Fibroblast of skin of back (primary cell): ENCODE measurements at regions not wholly inside any gene's neighbourhood (a gene's known extent, or its start where the extent isn't known, plus 50 kb on each side); places are given as distances from the start of the nearest gene placed in this dataset.
A peak's percentile ranks its signal among the peaks of the same experiment; 100 is the strongest.

Experiments
- DNase-seq: peaks from one replicate; pipeline ENCODE4 v3.0.0-alpha.2; 2013

- DNase-seq: no peak
These were observed 59.0 kb downstream of the NDUFS5 start for GRCh38 chr1:39085174-39085573.

- peak; percentile 59 for DNase-seq
These were observed 60.2 kb downstream of the NDUFS5 start for GRCh38 chr1:39086386-39086785.

- peak; percentile 48 for DNase-seq
These were observed 60.8 kb downstream of the NDUFS5 start for GRCh38 chr1:39086865-39087409.

DNA sequence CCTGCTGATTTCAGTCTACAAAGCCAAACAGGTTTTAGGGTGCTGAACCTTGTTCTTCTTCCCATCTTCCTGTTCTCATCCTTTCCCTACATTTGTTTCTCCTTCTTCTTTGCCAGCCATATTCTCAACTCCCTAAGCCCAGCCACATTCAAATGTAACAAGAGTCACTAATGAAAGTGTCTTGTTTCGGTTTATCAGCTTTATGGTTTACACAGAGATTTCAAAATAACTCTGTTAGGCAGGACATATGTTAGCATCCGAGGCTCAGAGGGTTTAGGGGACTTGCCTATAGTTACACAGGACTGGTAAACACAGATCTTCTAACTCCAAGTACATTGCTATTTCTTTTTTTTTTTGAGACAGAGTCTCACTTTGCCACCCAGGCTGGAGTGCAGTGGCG, 61.3 kb downstream of the NDUFS5 start:
- DNase-seq: no peak

DNA sequence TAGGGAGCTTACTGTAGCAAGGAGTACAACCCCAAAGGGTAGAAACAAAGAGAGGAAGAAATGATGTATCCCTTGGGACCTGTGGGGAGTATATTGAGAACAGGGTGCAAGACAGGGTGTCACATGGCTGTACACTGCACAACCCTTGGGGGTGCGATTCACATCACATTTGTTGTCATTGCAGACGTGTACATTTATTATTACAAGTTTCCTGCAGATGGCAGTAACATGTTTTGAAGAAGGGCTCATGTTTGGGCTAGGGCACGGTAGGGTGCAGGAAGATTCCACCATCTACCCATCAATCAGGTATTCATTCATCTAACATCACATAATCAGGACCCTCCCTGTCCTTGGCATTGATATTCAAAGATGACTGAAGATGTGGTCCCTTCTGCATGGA, 62.5 kb downstream of the NDUFS5 start:
- DNase-seq: no peak

- peak; percentile 16 for DNase-seq
These were observed 63.9 kb downstream of the NDUFS5 start for GRCh38 chr1:39089931-39090521.

GRCh38 chr1:39090757-39091380, 64.7 kb downstream of the NDUFS5 start:
- DNase-seq: no peak

DNA sequence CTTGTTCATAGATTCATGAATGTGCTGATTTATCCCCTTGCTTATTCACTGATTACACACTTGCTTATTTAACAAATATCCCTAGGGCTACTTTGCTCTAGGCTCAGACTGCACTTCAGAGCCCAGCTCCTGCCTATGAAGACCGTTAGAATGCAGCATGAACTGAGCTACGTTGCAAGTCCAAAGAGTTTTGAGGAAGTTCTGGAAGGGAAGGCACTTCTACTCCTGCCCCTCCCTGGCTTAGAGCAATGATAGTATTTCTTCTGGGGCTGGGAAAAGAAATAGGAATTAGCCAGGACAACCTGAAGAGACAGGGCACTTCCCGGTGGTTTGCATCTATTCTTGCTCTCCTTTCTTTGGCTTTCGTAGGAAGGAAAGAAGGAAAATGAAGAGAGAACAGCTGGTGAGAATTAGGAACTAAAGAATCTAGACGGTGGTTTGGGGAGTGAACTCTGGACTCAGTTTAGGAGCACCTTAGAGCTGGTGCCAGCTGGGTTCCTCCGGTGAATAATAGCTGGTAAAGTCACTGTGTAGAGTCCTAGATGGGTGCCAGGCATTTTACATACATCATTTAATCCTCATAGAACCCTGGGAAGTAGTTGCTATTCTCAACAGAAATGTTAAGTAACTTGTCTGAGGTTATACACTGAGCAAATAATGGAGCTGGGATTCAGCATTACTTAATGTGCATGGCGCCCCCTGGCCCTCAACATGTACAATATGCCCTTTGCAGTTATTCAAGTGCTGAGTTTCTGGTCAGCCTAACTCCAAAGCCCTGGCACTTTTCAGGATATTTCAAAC, 65.9 kb downstream of the NDUFS5 start:
- DNase-seq: peak; percentile 73

- no peak for DNase-seq
These were observed 68.5 kb downstream of the NDUFS5 start for GRCh38 chr1:39094685-39095084.

DNA sequence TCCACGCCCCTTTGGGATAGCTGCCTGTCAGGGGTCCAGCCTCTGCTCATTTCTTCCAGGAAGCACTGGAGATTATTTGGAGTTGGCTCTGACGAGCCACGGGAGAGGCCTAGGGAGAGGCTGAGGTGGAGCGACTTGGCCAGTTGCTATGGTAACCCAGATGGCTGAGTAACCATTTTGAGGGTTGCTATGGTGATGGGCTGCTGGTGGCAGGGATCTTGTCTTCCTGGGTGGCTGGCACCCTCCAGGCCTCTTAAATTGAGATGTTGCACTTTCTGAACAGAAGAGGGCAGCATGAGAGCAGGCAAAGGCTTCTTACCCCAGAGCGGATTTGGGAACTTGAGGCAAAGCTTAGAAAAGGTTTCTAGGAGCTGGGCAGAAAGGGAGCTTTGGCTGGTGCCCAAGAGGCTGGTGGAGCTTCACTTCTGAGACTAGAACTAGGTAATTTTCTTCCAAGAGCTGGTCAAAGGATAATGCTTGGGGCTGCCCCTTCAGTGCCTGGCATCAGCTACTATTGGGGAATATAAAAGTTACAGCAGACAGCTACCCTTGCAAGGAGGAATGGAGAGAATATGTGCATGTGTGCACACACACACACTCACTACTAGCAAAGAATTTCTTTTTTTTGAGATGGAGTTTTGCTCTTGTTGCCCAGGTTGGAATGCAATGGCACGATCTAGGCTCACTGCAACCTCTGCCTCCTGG, 72.5 kb downstream of the NDUFS5 start:
- peak; percentile 94 for DNase-seq

GRCh38 chr1:39102537-39103327, 76.6 kb downstream of the NDUFS5 start:
- DNase-seq: peak; percentile 83

GRCh38 chr1:39103328-39104157, 77.4 kb downstream of the NDUFS5 start:
- DNase-seq: peak; percentile 74

DNA sequence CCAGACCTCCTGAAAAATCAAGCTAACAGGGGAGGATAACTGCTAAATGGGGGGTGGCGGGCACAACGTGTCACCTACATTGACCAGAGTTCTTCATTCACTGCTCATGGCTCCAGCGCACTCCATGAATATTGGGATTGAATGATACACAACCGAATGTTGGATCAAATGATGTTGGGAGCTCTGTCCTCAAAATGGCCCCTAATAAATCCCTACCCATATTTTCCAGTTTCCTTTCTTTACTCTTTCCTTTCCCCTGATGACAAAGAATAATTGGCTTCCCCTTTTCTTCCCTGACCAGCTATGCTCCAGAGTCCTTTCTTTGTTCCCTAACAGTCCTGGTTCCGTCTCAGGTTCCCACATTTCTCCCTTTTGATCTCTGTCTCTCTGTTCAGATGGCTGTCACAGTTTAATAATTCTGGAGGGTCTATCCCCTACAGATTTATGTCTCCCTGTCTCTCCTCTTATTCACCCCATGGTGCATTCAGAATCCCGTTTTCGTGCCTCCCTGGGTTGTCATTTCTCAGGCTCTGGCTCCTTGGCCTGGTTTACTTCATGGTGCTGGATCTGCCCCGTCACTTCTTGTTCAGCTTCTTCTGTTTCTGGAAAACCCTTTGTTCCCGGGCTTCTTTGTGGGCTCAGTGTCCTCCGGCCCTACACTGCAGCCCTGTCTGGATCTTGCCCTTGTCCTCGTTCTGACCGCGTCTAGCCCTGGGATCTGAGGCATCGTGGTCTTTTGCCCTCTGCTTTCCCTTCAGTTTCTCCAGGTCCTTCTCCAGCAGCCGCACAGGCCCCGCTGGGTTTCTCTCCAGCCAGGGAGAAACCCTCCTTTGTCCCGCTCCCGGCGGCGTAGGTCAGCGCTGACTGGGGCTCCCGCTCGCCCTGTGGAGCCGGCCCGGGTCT, 78.3 kb downstream of the NDUFS5 start:
- peak; percentile 46 for DNase-seq

GRCh38 chr1:39105061-39105840, 79.1 kb downstream of the NDUFS5 start:
- peak; percentile 76 for DNase-seq

DNA sequence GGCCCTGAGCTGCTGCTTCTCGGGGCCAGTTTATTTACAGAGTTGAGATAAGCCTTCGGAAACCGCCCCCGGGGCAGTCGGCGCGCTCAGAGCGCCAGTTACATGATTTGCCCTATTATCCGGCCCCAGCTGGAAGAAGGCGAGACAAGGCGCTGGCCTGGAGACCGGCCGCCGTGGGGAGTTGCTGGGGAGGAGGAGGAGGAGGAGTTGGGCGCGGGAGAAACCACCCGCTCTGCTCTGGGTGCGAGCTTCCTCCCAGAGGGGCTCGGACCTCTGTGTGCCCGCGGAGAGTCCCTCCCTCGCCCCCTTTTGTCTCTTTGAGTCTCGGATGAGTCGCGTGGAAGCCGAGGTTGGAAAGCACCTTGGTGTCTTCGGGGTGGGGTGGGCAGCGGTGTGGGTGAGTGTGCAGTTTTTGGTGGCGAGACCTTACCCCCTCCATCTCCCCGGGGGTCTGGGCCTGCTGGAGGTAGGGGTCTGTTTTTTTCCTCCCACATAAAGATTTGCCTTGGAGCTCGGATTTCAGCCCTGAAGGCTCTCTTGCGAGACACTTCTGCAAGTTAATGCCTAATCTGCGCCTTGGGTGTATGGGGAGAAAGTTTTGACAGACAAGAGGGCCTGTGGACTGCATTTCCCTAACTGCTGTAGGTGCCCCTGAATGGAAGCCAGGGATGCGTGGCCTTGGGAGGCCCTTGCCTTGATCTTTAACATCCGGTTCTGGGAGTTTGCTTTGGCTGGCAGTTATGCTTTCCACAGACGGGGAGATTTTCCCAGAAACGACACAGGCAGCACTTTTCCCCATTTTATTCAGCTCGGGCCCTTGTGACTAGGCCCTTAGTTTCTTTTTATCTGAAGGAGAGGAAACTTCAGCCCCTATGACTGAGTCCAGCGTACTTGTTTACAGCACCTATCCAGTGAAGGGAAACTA, 80.0 kb downstream of the NDUFS5 start:
- DNase-seq: peak; percentile 68

GRCh38 chr1:39106801-39107327, 80.7 kb downstream of the NDUFS5 start:
- DNase-seq: no peak
